T-helper 22 cell (primary cell): ENCODE measurements at regions not wholly inside any gene's neighbourhood (a gene's known extent, or its start where the extent isn't known, plus 50 kb on each side); places are given as distances from the start of the nearest gene placed in this dataset.

Experiments used
- DNase-seq: peaks from one replicate; pipeline ENCODE4 v3.0.0-alpha.2; 2020; ENCODE audit warnings: low read depth

DNA sequence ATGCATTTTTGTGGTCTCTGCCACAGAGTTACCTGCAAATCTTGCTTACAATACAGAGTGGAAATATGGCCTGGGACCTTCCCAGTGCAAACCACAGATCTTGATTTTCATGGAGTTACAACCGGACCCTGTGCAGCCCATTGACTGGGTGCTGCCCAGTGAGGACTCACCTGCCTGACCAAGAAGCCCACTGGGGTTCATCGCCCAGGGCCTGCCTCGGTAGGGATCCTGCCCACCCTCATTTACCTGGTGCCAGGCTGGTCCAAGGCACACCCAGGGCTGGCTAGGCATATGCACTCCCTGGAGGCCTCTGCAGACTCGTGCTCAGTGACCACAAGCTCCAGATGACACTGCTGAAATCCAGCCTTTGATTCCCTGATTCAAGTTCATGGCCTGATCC, 572.7 kb downstream of the NPHP4 start:
- DNase-seq, result no peak

DNA sequence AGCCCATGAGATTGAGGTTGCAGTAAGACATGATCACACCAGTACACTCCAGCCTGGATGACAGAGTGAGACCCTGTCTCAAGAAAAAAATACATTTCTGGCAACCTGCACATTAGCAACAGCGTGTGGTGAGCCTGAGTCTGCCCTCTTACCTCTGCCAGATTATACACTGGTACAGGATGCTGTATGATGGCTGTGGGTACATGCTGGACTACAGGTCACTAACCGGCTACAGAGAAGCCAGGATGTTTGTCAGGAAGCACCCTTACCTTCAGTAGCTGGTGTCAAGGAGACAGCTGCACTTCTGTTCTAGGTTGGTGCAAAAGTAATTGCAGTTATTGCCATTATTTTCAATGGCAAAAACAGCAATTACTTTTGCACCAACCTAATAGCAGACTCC, 575.7 kb downstream of the NPHP4 start:
- no peak for DNase-seq

DNA sequence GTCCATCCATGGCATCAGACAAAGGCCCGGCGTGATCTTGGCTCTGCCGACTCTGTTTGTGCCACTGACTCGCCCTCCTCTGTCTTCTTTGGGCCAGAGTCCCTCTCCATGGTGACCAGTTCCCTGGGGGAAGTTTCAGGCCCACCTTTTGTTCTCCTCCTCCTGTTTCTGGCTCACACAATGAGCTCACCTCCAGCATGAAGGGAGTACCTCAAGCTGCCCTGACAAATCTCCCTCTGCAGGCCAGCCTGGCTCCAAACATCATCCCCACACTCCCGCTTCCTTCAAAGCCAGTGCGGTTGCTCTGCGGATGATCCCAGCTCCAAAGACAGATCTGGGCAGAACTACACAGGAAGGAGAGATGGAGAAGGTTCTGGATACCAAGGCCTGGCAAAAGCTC, 576.6 kb downstream of the NPHP4 start:
- DNase-seq, result no peak

DNA sequence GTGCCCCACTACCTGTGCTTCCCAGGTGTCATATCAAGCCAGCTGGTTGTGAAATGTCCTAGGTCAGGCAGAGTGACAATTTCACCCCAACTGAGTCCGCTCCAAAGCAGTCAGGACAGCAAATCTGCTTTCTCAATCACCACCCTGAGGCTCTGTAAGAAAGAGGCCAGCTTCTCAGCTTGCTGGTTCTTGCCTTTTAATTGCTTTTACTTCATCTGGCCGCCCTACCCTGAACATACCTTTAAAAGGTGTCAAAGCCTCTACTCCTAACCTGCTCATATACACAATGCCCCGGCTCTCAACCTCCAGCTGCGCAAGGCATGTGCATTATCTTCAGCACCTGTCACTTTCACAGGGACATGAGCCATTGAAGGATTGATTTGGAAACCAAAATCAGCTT, 581.6 kb downstream of the NPHP4 start:
- no peak for DNase-seq

DNA sequence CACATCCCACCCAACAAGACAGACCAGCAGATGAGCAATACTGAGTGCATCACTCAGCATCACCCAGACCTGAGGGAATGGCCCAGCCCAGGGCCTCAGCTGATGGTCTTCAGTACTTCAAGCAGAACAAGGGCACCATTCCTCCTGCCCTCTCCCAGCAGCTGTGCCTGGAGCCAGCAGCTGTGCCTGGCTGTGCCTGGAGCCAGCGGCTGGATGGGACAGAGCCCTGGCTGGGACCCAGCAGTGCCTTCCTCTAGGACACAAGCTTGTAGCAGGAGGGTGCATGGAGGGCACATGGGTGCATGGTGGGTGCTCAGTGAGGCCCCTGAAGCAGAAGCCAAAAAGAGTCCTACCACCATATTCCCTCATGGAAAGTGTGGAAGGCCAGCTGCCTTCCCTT, 583.8 kb downstream of the NPHP4 start:
- DNase-seq, result no peak

DNA sequence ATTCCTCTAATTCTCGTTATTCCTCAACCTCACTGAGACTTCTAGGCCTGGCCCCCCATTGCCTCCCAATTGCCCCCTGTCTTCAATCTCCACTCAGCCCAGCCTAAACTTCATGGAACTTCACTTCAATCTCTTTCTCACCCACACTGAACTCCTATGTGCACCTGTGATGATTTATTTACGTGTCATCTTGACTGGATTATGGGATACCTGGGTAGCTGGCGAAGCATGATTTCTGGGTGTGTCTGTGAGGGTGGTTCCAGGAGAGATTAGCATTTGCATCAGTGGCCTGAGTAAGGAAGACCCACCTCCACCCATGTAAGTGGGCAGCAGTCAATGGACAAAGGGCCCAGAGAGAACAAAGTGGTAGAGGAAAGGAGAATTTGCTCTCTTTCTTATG, 587.0 kb downstream of the NPHP4 start:
- DNase-seq, result no peak

DNA sequence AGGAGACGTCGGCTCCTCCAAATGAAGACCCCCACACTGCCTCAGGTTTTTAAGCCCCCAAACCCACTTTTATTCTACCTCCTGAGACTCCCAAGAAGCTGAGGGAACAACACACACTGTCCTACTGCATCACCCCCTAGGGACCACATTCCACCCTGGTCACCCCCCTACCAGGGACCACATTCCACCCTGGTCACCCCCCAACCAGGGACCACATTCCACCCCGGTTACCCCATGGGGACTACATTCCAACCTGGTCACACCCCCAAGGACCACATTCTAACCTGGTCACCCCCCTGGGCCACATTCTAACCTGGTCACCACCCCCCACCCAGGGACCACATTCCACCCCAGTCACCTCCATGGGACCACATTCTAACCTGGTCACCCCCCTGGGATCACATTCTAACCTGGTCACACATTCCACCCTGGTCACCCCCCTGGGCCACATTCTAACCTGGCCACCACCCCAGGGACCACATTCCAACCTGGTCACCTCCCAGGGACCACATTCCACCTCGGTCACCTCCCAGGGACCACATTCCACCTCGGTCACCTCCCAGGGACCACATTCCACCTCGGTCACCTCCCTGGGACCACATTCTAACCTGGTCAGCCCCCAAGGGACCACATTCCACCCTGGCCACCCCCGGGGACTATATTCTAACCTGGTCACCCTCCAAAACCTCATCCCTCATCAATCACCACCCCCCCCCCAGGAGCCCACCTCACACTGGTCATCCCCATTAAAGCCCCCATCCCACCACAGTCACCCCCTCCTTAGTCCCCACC, 587.6 kb downstream of the NPHP4 start:
- DNase-seq, result no peak

DNA sequence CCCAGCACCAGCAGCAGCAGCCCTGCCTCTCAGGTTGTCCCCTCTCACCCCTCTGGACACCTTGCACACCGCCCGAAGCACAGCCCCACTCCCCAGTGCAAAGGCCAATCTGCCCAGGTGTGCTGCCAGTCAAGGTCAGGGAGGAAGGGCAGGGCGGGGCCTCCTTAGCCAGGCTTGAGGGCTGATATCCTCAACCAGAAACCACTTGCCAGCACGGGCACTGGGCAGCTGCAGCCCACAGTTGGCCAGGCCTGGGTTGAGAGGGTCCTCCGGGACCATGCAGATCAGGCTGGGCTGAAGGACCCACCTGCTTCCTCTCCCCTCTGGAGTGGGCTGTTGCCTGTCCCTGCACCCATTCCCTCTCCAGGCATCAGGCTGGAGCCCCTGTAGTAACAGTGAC, 588.3 kb downstream of the NPHP4 start:
- no peak for DNase-seq

DNA sequence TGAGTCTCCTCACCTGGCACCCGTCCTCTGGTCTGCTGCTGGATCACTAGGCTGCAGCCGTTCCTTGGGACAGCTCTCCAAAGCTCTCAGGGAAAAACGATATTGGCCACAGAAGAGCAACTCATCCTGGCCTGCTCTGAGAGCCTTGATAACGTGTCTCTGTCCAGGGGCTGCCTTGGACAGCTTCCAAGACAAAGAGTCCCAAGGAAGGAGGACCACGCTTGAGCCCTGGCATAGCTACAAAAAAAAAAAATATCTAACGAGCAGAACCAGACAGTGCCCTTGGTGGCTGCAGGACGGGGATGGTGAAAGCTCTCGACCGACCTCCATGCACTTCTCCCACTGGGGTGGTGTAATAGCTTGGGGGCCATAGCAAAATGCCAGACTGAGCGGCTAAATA, 589.6 kb downstream of the NPHP4 start:
- no peak for DNase-seq

DNA sequence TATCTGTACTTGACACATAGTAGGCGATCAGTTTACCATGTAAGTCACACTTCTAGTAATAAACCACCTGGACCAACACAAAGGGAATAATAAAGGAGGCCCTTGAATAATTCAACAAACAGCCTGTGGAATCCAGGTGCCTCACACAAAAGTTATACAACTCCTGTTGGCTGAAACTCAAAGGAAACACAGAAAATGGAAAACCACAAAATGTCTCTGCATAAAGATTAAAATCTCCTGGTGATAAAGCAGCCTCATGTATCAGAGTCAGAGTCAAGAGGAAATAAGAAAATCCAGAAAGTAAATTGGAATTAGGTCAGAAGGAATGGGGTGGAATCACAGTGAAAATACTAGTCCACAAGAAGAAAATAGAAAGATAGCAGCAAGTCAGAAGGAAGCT, 592.5 kb downstream of the NPHP4 start:
- DNase-seq, result no peak

DNA sequence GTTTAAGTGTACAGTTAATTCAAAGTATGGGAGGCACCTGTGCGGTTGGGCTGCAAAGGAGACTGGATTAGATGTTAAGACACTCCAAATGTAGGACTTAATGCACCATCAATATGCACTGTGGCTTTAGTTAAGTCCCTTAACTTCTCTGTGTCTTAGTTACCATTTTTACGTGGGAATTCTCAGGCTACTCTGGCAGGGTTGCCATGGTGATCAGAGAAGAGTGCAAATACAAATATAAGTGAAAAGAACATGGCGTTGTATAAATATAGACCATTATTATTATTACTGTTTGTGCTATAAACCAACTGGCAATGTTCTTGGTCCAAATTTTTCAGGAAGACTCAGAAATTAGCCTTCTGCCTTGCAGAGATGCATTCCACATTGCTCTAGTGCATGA, 595.6 kb downstream of the NPHP4 start:
- DNase-seq, result no peak

DNA sequence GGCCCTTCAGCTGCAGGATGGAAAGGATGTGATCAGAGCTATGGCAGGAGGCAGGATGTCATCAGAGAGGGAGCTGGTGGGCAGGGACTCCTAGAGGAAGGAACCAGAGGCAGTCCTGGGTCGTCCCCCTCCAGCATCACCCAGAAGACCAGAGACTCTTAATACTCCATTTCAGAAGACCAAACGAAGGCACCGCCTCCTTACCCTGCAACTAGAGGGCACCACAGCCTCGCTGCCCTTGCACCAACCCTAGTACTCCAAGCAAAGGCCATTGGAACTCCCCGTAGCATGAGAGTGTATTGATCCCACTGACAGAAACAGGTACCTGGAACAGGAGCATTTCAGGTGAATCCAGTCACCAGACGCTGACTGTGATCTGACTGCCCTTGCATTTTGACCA, 598.1 kb downstream of the NPHP4 start:
- no peak for DNase-seq

DNA sequence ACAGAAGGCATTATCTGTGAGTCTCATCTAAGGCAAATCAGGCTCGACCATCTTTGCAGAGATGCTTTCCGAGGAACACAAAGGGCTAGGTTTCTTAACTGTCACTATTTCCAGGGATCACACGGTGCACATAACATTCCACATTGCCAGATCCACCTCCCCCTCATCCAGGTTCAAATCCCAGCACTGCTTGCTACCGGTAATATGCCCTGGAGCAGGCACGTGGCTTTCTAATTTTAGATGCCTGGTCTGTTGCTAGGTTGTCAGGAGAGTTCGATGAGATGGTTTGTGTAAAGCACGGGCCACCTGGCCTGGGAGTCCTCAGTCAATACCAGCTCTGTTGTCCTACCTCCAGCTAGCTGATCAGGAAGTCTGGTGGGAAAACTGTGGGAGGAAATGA, 598.6 kb downstream of the NPHP4 start:
- no peak for DNase-seq

DNA sequence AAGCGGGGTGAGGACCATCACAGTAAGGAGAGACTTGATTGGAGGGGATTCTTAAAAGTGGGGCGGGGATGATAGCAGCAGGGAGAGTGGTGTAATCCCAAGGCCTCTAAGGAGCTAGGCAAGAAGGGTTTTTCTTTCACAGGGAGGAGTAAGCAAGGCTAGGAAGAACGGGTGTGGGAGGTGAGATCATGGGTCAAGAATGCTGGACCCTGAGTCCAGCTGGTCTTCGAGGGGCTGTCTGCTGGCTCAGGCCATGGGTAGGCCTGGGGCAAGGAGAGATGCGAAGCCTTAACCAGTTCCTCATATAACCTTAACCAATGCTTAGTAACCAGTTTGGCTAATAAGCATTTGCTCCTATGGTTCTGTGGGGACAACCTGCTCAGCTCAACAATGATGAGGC, 599.1 kb downstream of the NPHP4 start:
- no peak for DNase-seq

DNA sequence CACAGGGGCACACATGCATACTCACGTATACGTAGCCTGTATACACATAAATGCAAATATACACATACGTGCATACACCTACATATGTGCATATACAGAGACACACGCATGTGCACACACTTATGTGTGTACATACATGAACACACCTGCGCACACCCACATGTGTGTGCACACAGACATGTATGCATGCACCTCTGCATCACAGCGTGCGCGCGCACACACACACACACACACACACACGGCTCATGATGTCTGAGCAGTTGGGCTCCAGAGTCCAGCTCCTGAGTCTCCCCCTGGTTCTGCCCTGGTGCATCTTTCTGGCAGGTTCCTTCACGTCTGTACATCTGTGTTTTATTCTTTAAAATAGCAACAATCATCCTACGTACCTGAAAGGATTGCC, 600.5 kb downstream of the NPHP4 start:
- no peak for DNase-seq

DNA sequence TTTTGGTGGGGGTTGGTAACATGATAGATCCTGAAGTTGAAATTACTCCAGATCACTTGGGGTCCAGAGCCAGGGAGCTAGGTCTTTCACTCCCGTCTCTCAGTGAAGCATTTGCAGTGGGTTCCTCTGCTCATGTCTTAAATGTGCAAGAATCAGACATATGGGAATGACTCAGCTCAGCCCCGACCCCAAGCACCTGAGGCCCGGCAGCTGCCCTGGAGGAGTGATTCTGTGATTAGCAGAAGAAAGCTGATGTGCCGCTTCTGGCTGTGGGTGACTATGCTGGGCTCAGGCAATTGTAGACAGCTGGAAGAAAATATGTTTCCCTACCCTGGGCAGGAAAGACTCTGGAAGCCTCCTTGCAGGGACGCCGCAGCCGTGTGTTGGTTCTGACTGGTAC, 601.7 kb downstream of the NPHP4 start:
- no peak for DNase-seq

DNA sequence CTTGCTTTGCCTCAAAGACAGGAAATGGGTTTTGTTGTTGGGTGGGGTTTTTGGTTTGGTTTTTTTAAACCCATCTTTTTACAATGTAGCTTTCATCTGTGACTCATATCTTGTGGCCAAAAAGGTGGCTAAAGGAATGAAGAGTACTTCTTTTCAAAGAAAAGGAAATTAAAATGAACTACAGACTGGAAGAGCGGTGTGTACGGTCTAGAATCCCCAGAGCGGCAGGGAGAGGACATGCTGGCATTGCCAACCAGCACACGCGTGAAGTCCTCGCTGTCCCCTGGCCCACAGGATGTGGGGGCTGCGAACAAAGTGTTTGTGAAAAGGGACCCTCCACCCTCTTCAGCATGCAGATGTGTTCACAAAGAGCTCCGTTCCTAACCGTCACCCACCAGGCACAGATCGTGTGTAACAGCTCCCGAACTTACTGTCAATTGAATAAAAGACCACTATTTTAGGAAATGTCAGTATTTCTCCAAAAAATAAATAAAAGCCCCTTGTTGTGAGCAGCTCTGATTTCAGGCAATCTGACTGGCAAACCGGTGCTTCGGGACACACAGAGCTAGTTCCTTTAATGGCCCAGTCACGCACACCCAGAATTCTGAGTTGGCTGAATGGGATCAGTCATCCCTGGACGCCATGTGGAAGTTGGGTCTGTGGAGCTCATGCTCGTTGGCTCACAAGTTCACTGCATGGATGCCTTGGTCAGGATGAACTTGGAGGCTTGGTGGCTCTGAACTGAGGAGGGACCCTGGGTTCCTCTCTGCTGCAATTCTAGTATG, 602.9 kb downstream of the NPHP4 start:
- no peak for DNase-seq

DNA sequence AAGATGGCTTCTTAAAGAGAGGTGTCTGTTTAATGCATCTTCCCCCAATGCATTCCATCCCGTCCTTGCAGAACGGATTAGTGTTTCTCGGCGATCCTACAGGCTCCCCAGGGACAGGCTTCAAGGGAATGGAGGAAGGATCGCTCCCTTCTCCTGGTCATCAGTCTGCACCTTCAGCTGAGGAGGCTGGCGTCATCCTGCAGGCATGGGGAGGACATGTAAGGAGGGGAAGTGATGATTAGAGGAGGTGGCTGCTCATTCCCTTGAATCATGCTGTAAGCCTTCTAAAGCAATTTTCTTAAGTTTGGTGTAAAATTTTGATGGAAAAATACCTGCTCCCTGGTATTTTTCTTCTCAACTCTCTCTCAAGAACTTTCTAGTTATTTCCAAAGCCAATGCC, 603.6 kb downstream of the NPHP4 start:
- no peak for DNase-seq

DNA sequence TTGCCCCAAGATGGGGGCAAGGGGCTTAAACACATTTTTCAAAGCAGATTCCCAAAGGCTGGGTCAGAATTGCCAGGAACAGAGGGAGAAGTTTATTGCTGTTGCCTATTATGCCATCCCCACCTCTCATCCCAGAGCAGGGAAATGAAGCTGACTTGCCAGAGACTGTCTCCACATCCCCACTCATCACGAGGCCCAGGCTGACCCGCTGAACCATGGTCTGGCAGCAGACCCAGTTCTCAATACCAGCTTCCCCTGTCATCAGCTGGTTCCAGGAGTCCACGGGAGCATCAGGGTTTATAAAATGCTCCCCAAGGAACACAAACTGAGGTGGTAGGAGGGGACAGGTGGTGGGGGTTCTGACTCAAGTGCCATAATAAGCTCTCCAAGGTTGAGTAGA, 605.9 kb downstream of the NPHP4 start:
- no peak for DNase-seq

DNA sequence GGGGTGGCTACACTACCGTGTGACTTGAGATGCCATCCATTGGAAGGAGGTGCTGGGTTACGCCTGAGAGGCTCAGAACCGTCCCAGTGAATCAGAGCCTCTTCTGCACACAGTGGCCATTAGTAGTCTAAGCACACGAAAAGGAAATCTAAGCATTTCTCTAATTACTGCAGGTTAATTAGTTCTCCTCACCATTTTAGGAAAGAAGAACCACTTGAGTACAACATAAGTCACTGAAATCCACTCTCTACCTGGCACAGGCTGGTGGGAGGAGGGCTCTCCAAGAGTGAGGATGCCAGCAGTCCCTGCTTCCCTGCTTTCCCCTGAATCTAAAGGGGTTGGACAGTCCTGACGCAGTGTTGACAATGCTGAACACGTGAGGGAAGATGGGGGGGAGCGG, 606.3 kb downstream of the NPHP4 start:
- no peak for DNase-seq

DNA sequence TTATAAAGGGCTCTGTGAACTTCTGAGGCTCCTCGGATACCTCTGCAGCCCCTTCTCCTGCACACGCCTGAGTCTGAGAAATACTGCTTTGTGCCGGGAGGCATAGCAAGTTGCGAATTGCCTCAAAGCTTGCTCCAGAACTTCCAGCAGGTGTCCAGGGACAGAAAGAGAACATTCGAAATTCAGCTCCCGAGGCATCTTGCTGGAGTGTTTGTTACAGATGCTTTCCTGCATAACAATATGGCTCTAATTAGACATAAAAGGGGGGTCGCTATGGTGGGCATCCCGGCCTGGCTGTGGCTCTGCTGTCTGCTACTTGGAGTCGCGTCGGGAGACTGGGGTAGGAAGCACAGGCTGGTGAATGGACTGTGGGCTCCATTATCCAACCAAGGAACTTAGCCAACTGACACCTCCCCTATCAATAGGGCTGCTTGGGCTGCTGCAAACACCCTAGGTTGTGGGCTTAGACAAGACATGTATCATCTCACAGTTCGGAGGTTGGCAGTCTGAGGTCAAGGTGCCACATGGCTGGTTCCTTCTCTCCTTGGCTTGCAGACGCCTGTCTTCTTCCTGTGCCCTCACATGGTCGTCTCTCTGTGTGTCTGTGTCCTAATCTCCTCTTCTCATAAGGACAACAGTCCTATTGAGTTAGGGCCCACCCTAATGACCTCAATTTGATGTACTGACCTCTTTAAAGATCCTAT, 607.0 kb downstream of the NPHP4 start:
- no peak for DNase-seq

DNA sequence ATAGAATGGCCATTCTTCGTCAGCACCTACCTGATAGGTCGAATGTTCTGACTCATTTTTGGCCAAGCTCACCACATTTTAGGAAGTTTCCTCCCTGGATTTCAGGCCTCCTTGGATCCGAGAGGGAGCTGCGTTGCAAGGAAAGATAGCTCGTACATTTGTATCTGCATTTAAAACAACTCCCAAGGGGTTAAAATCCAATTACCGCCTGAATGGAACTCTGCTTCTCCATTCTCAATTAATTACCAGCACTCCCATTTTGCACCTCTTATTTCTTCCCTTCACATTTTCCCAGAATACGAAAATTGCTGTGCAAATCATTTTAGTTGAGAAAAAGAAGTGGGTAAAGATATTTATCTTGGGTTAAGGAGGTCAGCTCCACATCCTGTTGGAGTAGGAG, 610.7 kb downstream of the NPHP4 start:
- no peak for DNase-seq

DNA sequence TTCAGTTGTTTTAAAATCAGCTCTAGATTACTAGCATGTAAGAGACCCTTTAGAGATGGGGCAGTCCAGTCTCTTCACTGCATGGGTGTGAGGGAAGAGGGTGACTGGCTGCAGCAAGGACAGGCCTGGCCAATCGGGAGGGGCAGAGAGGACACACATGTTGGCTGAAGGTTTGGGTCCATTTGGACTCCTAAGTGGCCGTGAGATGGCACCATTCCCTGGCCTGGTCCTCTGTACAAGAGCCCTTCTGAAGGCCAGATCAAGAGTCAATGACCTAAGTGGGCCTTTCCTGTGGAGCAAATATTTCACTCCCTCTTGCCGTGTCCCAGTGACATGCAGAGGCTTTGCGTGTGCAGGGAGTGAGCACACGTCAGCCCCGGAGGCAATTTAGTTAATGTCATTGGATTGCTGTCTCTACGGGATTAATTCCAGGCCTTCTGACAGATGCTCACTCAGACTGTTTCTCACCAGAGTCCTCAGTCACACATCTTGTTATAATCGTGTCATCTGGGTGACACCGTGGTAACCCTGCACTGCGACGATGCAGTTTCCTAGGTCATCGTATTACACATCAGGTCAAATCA, 613.0 kb downstream of the NPHP4 start:
- DNase-seq, result no peak
